Psoas muscle (tissue), 7 donors: ENCODE measurements at regions not wholly inside any gene's neighbourhood (a gene's known extent, or its start where the extent isn't known, plus 50 kb on each side); places are given as distances from the start of the nearest gene placed in this dataset.

ENCODE experiments used
- ATAC-seq, 4 donors: fragments of 200-7000 bp; cut with Tn5 transposase; one replicate each; pipeline ENCODE4 v1.9.1; 2020; ENCODE audit warnings: moderate library complexity in 3 of 4, mild to moderate bottlenecking in 2 of 4
- DNase-seq, 2 donors: peaks; one replicate each; pipeline ENCODE4 v3.0.0-alpha.2; 2020
- H3K27ac ChIP-seq: fragments of 200-600 bp; one replicate; pipeline ENCODE4 v1.8.0; 2022
- H3K27me3 ChIP-seq, 3 donors: fragments of 200-600 bp in 1 of 3; one replicate each; pipeline versions ENCODE4 v1.6.1 to v1.8.0; 2013 to 2022; ENCODE audit warnings: low read length in 2 of 3, mild to moderate bottlenecking in 2 of 3, moderate library complexity in 1 of 3; ENCODE audit not compliant: insufficient read depth in 3 of 3
- H3K36me3 ChIP-seq, 2 donors: fragments of 200-600 bp in 1 of 2; one replicate each; pipeline versions ENCODE4 v1.6.1 to v1.8.0; 2013 to 2022; ENCODE audit warnings: low read depth in 1 of 2, mild to moderate bottlenecking in 1 of 2, moderate library complexity in 1 of 2; ENCODE audit not compliant: insufficient read depth in 1 of 2
- H3K4me1 ChIP-seq: fragments of 200-600 bp; one replicate; pipeline ENCODE4 v1.8.0; 2022
- H3K4me3 ChIP-seq: fragments of 200-600 bp; one replicate; pipeline ENCODE4 v1.8.0; 2022; ENCODE audit warnings: mild to moderate bottlenecking
- H3K9me3 ChIP-seq: fragments of 200-600 bp; one replicate; pipeline ENCODE4 v1.8.0; 2022
- WGBS, 3 donors: extraction: QIAGEN DNeasy Blood & Tissue Kit; methylation state at CpG; one replicate each; pipeline versions ENCODE4 v1.1.6 to v1.1.7; 2013; 5-methylcytosine and 5-hydroxymethylcytosine counted together
- intact Hi-C, 2 donors: fragments of 100-400 bp; cut with DNase I; formaldehyde crosslinking; loops; one replicate each; pipeline versions ENCODE4 v1.11.0 to v1.14.2; 2022
- TF ChIP-seq, protein P1 (sequence below): fragments of 200-600 bp; IDR thresholded peaks from one replicate; pipeline ENCODE4 v1.8.0; 2022; ENCODE audit warnings: antibody characterized with exemption
- donor health status: healthy with polysubstance abuse.
- donor health status: DM: no; HTN: no; CAD: no; lungs with moderate emphysema.
- donor health status: Bipolar disorder and iron deficiency.
- donor health status: healthy.
- donor health status: DM: yes; HTN: yes; CAD: no.
- donor health status: DM: no; HTN: no; CAD: no.
- donor health status: DM: yes; HTN: yes; CAD: no.

- DNase-seq (no peak), ATAC-seq (no peak)
- WGBS, 3 donors: 82 to 92% (median 84%) methylated on average over 6 of the region's 6 CpGs
- H3K4me3 ChIP-seq: no peak overlapping the region
- no peaks in the 10 kb centered on the region for H3K4me1 ChIP-seq
- no peaks in the 10 kb centered on the region for H3K36me3 ChIP-seq
- intact Hi-C loops: no loop called here
- H3K9me3 ChIP-seq: no peaks in the 10 kb centered on the region
- H3K27me3 ChIP-seq: no peaks in the 10 kb centered on the region
- TF ChIP-seq, protein P1, sequence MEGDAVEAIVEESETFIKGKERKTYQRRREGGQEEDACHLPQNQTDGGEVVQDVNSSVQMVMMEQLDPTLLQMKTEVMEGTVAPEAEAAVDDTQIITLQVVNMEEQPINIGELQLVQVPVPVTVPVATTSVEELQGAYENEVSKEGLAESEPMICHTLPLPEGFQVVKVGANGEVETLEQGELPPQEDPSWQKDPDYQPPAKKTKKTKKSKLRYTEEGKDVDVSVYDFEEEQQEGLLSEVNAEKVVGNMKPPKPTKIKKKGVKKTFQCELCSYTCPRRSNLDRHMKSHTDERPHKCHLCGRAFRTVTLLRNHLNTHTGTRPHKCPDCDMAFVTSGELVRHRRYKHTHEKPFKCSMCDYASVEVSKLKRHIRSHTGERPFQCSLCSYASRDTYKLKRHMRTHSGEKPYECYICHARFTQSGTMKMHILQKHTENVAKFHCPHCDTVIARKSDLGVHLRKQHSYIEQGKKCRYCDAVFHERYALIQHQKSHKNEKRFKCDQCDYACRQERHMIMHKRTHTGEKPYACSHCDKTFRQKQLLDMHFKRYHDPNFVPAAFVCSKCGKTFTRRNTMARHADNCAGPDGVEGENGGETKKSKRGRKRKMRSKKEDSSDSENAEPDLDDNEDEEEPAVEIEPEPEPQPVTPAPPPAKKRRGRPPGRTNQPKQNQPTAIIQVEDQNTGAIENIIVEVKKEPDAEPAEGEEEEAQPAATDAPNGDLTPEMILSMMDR: no peak
- H3K27ac ChIP-seq: no peak overlapping the region
Measured at GRCh38 chr4:130542953-130543352, 1447.0 kb downstream of the C4orf33 start.

DNA sequence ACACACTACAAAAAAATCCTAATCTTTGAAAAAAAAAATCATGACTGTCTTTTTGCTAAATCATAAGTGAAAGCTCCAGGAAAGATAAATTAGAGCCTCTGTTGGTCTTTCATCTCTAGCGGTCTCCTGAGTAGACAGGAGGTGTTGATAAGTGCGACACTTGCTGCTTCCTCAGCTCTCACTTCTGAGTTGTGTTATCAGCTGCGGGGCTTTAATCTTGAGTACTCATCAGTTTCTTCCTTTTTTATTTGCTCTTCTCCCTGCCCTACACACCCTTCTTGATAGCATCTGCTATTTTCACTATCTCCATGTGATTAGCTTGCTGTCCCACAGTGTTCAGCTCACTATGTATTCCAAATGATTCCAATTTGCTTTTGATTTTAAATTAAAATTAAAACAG, 1449.2 kb downstream of the C4orf33 start:
- H3K27ac ChIP-seq: no peak overlapping the region
- DNase-seq: no peak
- intact Hi-C loops: no loop called here
- WGBS, 3 donors: 62 to 67% (median 66%) methylated on average over 3 of the region's 3 CpGs
- TF ChIP-seq, protein P1: no peak
- H3K4me3 ChIP-seq: no peak overlapping the region
- H3K36me3 ChIP-seq: no peaks in the 10 kb centered on the region
- no peaks in the 10 kb centered on the region for H3K27me3 ChIP-seq
- no peaks in the 10 kb centered on the region for H3K4me1 ChIP-seq
- no peaks in the 10 kb centered on the region for H3K9me3 ChIP-seq
- no peak for ATAC-seq

DNA sequence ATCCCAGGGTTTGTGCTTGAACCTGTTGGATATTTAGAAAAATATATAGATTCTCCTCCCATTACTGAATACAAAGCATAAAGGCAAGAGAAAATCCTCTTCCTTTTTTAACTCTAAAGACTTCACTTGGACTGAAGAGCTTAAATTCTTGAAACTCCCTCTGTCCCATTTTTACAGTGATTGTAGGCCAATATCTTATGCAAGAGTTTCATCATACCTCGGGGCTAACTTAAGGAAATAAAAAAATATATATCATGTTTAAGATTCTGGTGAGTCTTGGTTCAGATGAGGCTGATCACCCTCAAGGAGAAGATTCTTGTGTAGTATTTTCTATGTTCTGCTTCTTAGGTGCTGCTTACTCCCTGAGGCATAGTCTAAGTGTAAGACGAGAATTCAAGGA, 1449.6 kb downstream of the C4orf33 start:
- Histone ChIP-seq H3K9me3 (no peaks in the 10 kb centered on the region), H3K4me3 (no peak overlapping the region), H3K27me3 (no peaks in the 10 kb centered on the region), H3K27ac (no peak overlapping the region), H3K4me1 (no peaks in the 10 kb centered on the region), H3K36me3 (no peaks in the 10 kb centered on the region)
- intact Hi-C loops: no loop called here
- TF ChIP-seq, protein P1: no peak
- ATAC-seq: no peak
- WGBS, 3 donors: 72 to 83% (median 73%) methylated on average over 2 of the region's 2 CpGs
- DNase-seq: no peak

- Histone ChIP-seq H3K4me3 (no peak overlapping the region), H3K9me3 (no peaks in the 10 kb centered on the region), H3K36me3 (no peaks in the 10 kb centered on the region), H3K27me3 (no peaks in the 10 kb centered on the region), H3K27ac (no peak overlapping the region), H3K4me1 (no peaks in the 10 kb centered on the region)
- 35 to 42% (median 39%) methylated on average over 2 of the region's 2 CpGs for WGBS, 3 donors
- DNase-seq (no peak), ATAC-seq (no peak)
- intact Hi-C loops: no loop called here
- TF ChIP-seq, protein P1: no peak
Measured at GRCh38 chr4:130559268-130559667, 1463.3 kb downstream of the C4orf33 start.

GRCh38 chr4:130563185-130563888, 1467.4 kb downstream of the C4orf33 start:
- TF ChIP-seq, protein P1: no peak
- ATAC-seq: no peak
- no peak overlapping the region for H3K27ac ChIP-seq
- H3K36me3 ChIP-seq: no peaks in the 10 kb centered on the region
- no peaks in the 10 kb centered on the region for H3K9me3 ChIP-seq
- peak overlapping the region; percentile 21 for H3K4me3 ChIP-seq
- no peaks in the 10 kb centered on the region for H3K27me3 ChIP-seq
- 22 to 26% (median 22%) methylated on average over 8 of the region's 8 CpGs for WGBS, 3 donors
- peak; percentile 23 to 53 for DNase-seq
- H3K4me1 ChIP-seq: no peaks in the 10 kb centered on the region
- intact Hi-C loops: no loop called here
